ENCODE measurements at regions not wholly inside any gene's neighbourhood (a gene's known extent, or its start where the extent isn't known, plus 50 kb on each side); places are given as distances from the start of the nearest gene placed in this dataset.

GRCh38 chr16:22732400-22732799 is 81.6 kb upstream of the HS3ST2 start:
- TF ChIP-seq CTCF (IDR thresholded peaks at IDR 0.05 in 4 of 5, conservative IDR thresholded peaks at IDR 0.05 in 1 of 5), result no peak
- TF ChIP-seq POLR2A (IDR thresholded peaks at IDR 0.05), result no peak

Data from gastrocnemius medialis (tissue), 4 donors.